ENCODE measurements at regions not wholly inside any gene's neighbourhood (a gene's known extent, or its start where the extent isn't known, plus 50 kb on each side); places are given as distances from the start of the nearest gene placed in this dataset.
"Not testable (repeated sequence)": the region's sequence is repeated elsewhere in the genome, so short reads cannot be mapped to it uniquely, and the experiment has no call there.

DNA sequence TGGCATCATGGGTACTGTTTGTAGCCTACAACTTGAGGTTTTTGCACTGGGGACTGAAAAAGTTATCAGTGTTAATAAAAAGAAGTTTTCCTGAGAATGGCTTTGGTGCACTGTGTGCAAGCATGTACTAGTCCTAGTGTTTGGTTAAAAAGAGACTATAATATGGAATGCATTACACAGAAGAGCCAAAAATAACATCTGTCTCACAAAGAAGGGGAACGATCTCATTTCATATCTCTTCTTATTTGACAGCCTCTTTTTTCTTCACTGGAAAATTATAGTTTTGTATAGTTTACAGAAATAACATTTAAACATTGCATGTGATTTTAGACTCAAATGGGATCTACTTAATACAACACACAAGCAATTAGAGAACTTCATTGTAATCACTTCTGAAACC is 127.0 kb upstream of the GDNF start:
- WGBS, 2 experiments (ENCODE audit: insufficient coverage in 2 of 2) = no CpG with 5 or more reads among the region's 1 CpG
- H3K36me3 ChIP-seq (ENCODE audit: control insufficient read depth, insufficient read depth, low read length) = no peaks in the 10 kb centered on the region
- H3K27ac ChIP-seq (ENCODE audit: low read depth, low read length, severe bottlenecking) = no peak overlapping the region
- H3K4me1 ChIP-seq (ENCODE audit: control insufficient read depth, insufficient read depth, low read length, poor library complexity, severe bottlenecking) = no peaks in the 10 kb centered on the region
- no peaks in the 10 kb centered on the region for H3K9me3 ChIP-seq (ENCODE audit: control insufficient read depth, low read length)
- H3K4me3 ChIP-seq (ENCODE audit: extremely low read depth, insufficient read depth, low read length, poor library complexity, severe bottlenecking) = no peak overlapping the region

- 83% methylated on average over 2 of the region's 2 CpGs; no CpG with 5 or more reads in 1 of the 2 experiments for whole genome bisulfite sequencing, 2 experiments (ENCODE audit: insufficient coverage in 2 of 2)
- Histone ChIP-seq H3K4me1 (ENCODE audit: control insufficient read depth, insufficient read depth, low read length, poor library complexity, severe bottlenecking) (no peaks in the 10 kb centered on the region), H3K36me3 (ENCODE audit: control insufficient read depth, insufficient read depth, low read length) (no peaks in the 10 kb centered on the region), H3K9me3 (ENCODE audit: control insufficient read depth, low read length) (no peaks in the 10 kb centered on the region), H3K4me3 (ENCODE audit: extremely low read depth, insufficient read depth, low read length, poor library complexity, severe bottlenecking) (no peak overlapping the region), H3K27ac (ENCODE audit: low read depth, low read length, severe bottlenecking) (no peak overlapping the region)
Measured at GRCh38 chr5:37966291-37966690, 126.5 kb upstream of the GDNF start.

DNA sequence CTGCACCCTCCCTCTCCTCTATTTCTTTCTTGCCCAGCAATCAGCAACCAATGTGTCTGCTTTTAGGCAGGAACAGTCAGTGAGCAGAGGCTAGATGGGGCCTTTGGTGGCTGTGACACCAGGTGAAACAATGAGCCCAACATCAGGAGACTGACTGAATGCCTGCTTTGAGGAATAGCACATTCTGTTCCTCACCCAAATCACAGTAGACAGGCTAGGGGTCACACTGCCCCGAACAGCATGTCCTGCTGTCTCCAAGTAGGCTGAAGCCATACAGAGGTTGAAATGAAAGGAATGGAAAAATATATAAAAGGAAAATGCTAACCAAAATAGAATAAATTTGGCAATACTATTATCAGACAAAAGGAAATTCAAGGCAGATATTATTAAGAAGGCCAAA is 122.5 kb upstream of the GDNF start:
- Histone ChIP-seq H3K4me3 (ENCODE audit: extremely low read depth, insufficient read depth, low read length, poor library complexity, severe bottlenecking) (no peak overlapping the region), H3K36me3 (ENCODE audit: control insufficient read depth, insufficient read depth, low read length) (no peaks in the 10 kb centered on the region), H3K9me3 (ENCODE audit: control insufficient read depth, low read length) (peaks cover 16% of the 10 kb centered on the region), H3K4me1 (ENCODE audit: control insufficient read depth, insufficient read depth, low read length, poor library complexity, severe bottlenecking) (no peaks in the 10 kb centered on the region), H3K27ac (ENCODE audit: low read depth, low read length, severe bottlenecking) (no peak overlapping the region)
- no CpG with 5 or more reads among the region's 1 CpG for WGBS, 2 experiments (ENCODE audit: insufficient coverage in 2 of 2)

DNA sequence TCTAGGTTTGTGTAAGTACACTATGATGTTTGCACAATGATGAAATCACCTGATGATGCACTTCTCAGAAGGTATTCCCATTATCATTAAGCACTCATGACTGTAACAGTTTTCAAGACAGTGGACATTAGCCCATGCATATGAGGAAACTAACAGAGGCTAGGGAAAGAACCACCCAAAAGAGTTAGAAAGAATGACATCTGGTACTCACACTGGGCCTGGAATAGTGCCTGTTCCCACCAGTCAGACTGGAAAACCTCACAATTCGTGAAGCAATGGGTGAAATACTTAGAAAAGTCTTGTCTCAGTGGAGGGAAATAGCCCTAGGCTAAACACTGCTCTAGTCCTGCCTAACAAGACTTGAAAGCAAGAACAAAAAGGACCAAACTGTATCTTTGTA is 117.4 kb upstream of the GDNF start:
- Histone ChIP-seq H3K36me3 (ENCODE audit: control insufficient read depth, insufficient read depth, low read length) (no peaks in the 10 kb centered on the region), H3K9me3 (ENCODE audit: control insufficient read depth, low read length) (peaks cover 16% of the 10 kb centered on the region), H3K4me3 (ENCODE audit: extremely low read depth, insufficient read depth, low read length, poor library complexity, severe bottlenecking) (no peak overlapping the region), H3K27ac (ENCODE audit: low read depth, low read length, severe bottlenecking) (no peak overlapping the region), H3K4me1 (ENCODE audit: control insufficient read depth, insufficient read depth, low read length, poor library complexity, severe bottlenecking) (no peaks in the 10 kb centered on the region)
- WGBS, 2 experiments (ENCODE audit: insufficient coverage in 2 of 2) = 60% methylated on average over 1 of the region's 1 CpG; no CpG with 5 or more reads in 1 of the 2 experiments

- WGBS, 2 experiments (ENCODE audit: insufficient coverage in 2 of 2) = 80% methylated on average over 2 of the region's 4 CpGs; no CpG with 5 or more reads in 1 of the 2 experiments
Measured at GRCh38 chr5:37955748-37956147, 115.9 kb upstream of the GDNF start.

GRCh38 chr5:37954561-37954960 is 114.7 kb upstream of the GDNF start:
- Histone ChIP-seq H3K36me3 (ENCODE audit: control insufficient read depth, insufficient read depth, low read length) (no peaks in the 10 kb centered on the region), H3K4me1 (ENCODE audit: control insufficient read depth, insufficient read depth, low read length, poor library complexity, severe bottlenecking) (no peaks in the 10 kb centered on the region), H3K9me3 (ENCODE audit: control insufficient read depth, low read length) (peaks cover 16% of the 10 kb centered on the region)

More at GRCh38 chr5:37955748-37956147, 115.9 kb upstream of the GDNF start:
- Histone ChIP-seq H3K9me3 (ENCODE audit: control insufficient read depth, low read length) (peaks cover 16% of the 10 kb centered on the region), H3K4me1 (ENCODE audit: control insufficient read depth, insufficient read depth, low read length, poor library complexity, severe bottlenecking) (no peaks in the 10 kb centered on the region), H3K36me3 (ENCODE audit: control insufficient read depth, insufficient read depth, low read length) (no peaks in the 10 kb centered on the region), H3K27ac (ENCODE audit: low read depth, low read length, severe bottlenecking) (no peak overlapping the region), H3K4me3 (ENCODE audit: extremely low read depth, insufficient read depth, low read length, poor library complexity, severe bottlenecking) (no peak overlapping the region)

GRCh38 chr5:37951946-37952721 is 112.3 kb upstream of the GDNF start:
- no peak overlapping the region for H3K4me3 ChIP-seq (ENCODE audit: extremely low read depth, insufficient read depth, low read length, poor library complexity, severe bottlenecking)
- H3K36me3 ChIP-seq (ENCODE audit: control insufficient read depth, insufficient read depth, low read length) = no peaks in the 10 kb centered on the region
- 95 to 96% methylated on average over 19 to 22 of the region's 32 CpGs for WGBS, 2 experiments (ENCODE audit: insufficient coverage in 2 of 2)
- H3K4me1 ChIP-seq (ENCODE audit: control insufficient read depth, insufficient read depth, low read length, poor library complexity, severe bottlenecking) = no peaks in the 10 kb centered on the region
- no peak overlapping the region for H3K27ac ChIP-seq (ENCODE audit: low read depth, low read length, severe bottlenecking)
- no peaks in the 10 kb centered on the region for H3K9me3 ChIP-seq (ENCODE audit: control insufficient read depth, low read length)

More at GRCh38 chr5:37954561-37954960, 114.7 kb upstream of the GDNF start:
- H3K27ac ChIP-seq (ENCODE audit: low read depth, low read length, severe bottlenecking) = no peak overlapping the region
- no peak overlapping the region for H3K4me3 ChIP-seq (ENCODE audit: extremely low read depth, insufficient read depth, low read length, poor library complexity, severe bottlenecking)

- Histone ChIP-seq H3K4me1 (ENCODE audit: control insufficient read depth, insufficient read depth, low read length, poor library complexity, severe bottlenecking) (no peaks in the 10 kb centered on the region), H3K27ac (ENCODE audit: low read depth, low read length, severe bottlenecking) (no peak overlapping the region), H3K9me3 (ENCODE audit: control insufficient read depth, low read length) (no peaks in the 10 kb centered on the region), H3K36me3 (ENCODE audit: control insufficient read depth, insufficient read depth, low read length) (no peaks in the 10 kb centered on the region), H3K4me3 (ENCODE audit: extremely low read depth, insufficient read depth, low read length, poor library complexity, severe bottlenecking) (no peak overlapping the region)
- WGBS, 2 experiments (ENCODE audit: insufficient coverage in 2 of 2) = 86% methylated on average over 1 of the region's 1 CpG; no CpG with 5 or more reads in 1 of the 2 experiments
Measured at GRCh38 chr5:37950436-37950835, 110.6 kb upstream of the GDNF start.

GRCh38 chr5:37945446-37945845 is 105.6 kb upstream of the GDNF start:
- no peak overlapping the region for H3K27ac ChIP-seq (ENCODE audit: low read depth, low read length, severe bottlenecking)
- H3K4me3 ChIP-seq (ENCODE audit: extremely low read depth, insufficient read depth, low read length, poor library complexity, severe bottlenecking) = no peak overlapping the region
- H3K9me3 ChIP-seq (ENCODE audit: control insufficient read depth, low read length) = no peaks in the 10 kb centered on the region
- no peaks in the 10 kb centered on the region for H3K4me1 ChIP-seq (ENCODE audit: control insufficient read depth, insufficient read depth, low read length, poor library complexity, severe bottlenecking)
- WGBS, 2 experiments (ENCODE audit: insufficient coverage in 2 of 2) = 88 to 100% methylated on average over 1 of the region's 1 CpG
- H3K36me3 ChIP-seq (ENCODE audit: control insufficient read depth, insufficient read depth, low read length) = no peaks in the 10 kb centered on the region

DNA sequence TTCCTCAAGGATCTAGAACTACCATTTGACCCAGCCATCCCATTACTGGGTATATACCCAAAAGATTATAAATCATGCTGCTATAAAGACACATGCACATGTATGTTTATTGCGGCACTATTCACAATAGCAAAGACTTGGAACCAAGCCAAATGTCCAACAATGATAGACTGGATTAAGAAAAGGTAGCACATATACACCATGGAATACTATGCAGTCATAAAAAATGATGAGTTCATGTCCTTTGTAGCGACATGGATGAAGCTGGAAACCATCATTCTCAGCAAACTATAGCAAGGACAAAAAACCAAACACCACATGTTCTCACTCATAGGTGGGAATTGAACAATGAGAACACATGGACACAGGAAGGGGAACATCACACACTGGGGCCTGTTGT is 103.3 kb upstream of the GDNF start:
- H3K27ac ChIP-seq (ENCODE audit: low read depth, low read length, severe bottlenecking); H3K4me1 ChIP-seq (ENCODE audit: control insufficient read depth, insufficient read depth, low read length, poor library complexity, severe bottlenecking); H3K4me3 ChIP-seq (ENCODE audit: extremely low read depth, insufficient read depth, low read length, poor library complexity, severe bottlenecking); H3K9me3 ChIP-seq (ENCODE audit: control insufficient read depth, low read length); H3K36me3 ChIP-seq (ENCODE audit: control insufficient read depth, insufficient read depth, low read length): not testable (repeated sequence)
- WGBS, 2 experiments (ENCODE audit: insufficient coverage in 2 of 2) = no CpG with 5 or more reads among the region's 2 CpGs

GRCh38 chr5:37940931-37941623 is 101.2 kb upstream of the GDNF start:
- 82% methylated on average over 2 of the region's 4 CpGs; no CpG with 5 or more reads in 1 of the 2 experiments for WGBS, 2 experiments (ENCODE audit: insufficient coverage in 2 of 2)

More at GRCh38 chr5:37940931-37941623, 101.2 kb upstream of the GDNF start:
- no peaks in the 10 kb centered on the region for H3K9me3 ChIP-seq (ENCODE audit: control insufficient read depth, low read length)
- H3K27ac ChIP-seq (ENCODE audit: low read depth, low read length, severe bottlenecking) = no peak overlapping the region
- no peak overlapping the region for H3K4me3 ChIP-seq (ENCODE audit: extremely low read depth, insufficient read depth, low read length, poor library complexity, severe bottlenecking)
- no peaks in the 10 kb centered on the region for H3K4me1 ChIP-seq (ENCODE audit: control insufficient read depth, insufficient read depth, low read length, poor library complexity, severe bottlenecking)
- H3K36me3 ChIP-seq (ENCODE audit: control insufficient read depth, insufficient read depth, low read length) = no peaks in the 10 kb centered on the region

Measured in mesodermal cell (in vitro differentiated cells).